Ishikawa (cell line): ENCODE measurements at regions not wholly inside any gene's neighbourhood (a gene's known extent, or its start where the extent isn't known, plus 50 kb on each side); places are given as distances from the start of the nearest gene placed in this dataset.

Source experiments
- CEBPB ChIP-seq: IDR thresholded peaks from 2 replicates; pipeline ENCODE4 v1.6.1; 2012
- CREB1 ChIP-seq: IDR thresholded peaks from 2 replicates; pipeline ENCODE4 v1.6.1; 2012; ENCODE audit warnings: low read depth
- EGR1 ChIP-seq: IDR thresholded peaks from 2 replicates; pipeline ENCODE4 v1.6.1; 2012
- EP300 ChIP-seq: IDR thresholded peaks from 2 replicates; pipeline ENCODE4 v1.6.1; 2012; ENCODE audit warnings: borderline replicate concordance
- FOXM1 ChIP-seq: IDR thresholded peaks from 2 replicates; pipeline ENCODE4 v1.6.1; 2012; ENCODE audit warnings: low read depth, borderline replicate concordance
- MAX ChIP-seq: IDR thresholded peaks from 2 replicates; pipeline ENCODE4 v1.6.1; 2012
- NFIC ChIP-seq: IDR thresholded peaks from 2 replicates; pipeline ENCODE4 v1.6.1; 2012
- RAD21 ChIP-seq: IDR thresholded peaks from 2 replicates; pipeline ENCODE4 v1.6.1; 2012; ENCODE audit warnings: low read depth
- TAF1 ChIP-seq: IDR thresholded peaks from 2 replicates; pipeline ENCODE4 v1.6.1; 2012; ENCODE audit warnings: low read depth, mild to moderate bottlenecking
- TCF12 ChIP-seq: IDR thresholded peaks from 2 replicates; pipeline ENCODE4 v1.6.1; 2012; ENCODE audit warnings: low read depth
- TEAD4 ChIP-seq: IDR thresholded peaks from 2 replicates; pipeline ENCODE4 v1.6.1; 2012
- USF1 ChIP-seq: IDR thresholded peaks from 2 replicates; pipeline ENCODE4 v1.6.1; 2012
- YY1 ChIP-seq: IDR thresholded peaks from 2 replicates; pipeline ENCODE4 v1.6.1; 2012; ENCODE audit warnings: low read depth
- ZBTB7A ChIP-seq: IDR thresholded peaks from 2 replicates; pipeline ENCODE4 v1.6.1; 2012; ENCODE audit warnings: low read depth
- TF ChIP-seq, protein P1 (sequence below): IDR thresholded peaks from 2 replicates; pipeline ENCODE4 v1.6.1; 2012; ENCODE audit warnings: low read depth, mild to moderate bottlenecking

- TF ChIP-seq ZBTB7A: no peak
- TF ChIP-seq NFIC: no peak
- TF ChIP-seq CEBPB: no peak
- no peak for TF ChIP-seq FOXM1
- no peak for TF ChIP-seq TAF1
- TF ChIP-seq, protein P1, sequence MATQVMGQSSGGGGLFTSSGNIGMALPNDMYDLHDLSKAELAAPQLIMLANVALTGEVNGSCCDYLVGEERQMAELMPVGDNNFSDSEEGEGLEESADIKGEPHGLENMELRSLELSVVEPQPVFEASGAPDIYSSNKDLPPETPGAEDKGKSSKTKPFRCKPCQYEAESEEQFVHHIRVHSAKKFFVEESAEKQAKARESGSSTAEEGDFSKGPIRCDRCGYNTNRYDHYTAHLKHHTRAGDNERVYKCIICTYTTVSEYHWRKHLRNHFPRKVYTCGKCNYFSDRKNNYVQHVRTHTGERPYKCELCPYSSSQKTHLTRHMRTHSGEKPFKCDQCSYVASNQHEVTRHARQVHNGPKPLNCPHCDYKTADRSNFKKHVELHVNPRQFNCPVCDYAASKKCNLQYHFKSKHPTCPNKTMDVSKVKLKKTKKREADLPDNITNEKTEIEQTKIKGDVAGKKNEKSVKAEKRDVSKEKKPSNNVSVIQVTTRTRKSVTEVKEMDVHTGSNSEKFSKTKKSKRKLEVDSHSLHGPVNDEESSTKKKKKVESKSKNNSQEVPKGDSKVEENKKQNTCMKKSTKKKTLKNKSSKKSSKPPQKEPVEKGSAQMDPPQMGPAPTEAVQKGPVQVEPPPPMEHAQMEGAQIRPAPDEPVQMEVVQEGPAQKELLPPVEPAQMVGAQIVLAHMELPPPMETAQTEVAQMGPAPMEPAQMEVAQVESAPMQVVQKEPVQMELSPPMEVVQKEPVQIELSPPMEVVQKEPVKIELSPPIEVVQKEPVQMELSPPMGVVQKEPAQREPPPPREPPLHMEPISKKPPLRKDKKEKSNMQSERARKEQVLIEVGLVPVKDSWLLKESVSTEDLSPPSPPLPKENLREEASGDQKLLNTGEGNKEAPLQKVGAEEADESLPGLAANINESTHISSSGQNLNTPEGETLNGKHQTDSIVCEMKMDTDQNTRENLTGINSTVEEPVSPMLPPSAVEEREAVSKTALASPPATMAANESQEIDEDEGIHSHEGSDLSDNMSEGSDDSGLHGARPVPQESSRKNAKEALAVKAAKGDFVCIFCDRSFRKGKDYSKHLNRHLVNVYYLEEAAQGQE: no peak
- no peak for TF ChIP-seq RAD21
- no peak for TF ChIP-seq EGR1
- TF ChIP-seq CREB1: no peak
These were observed 57.5 kb downstream of the EPRS1 start for GRCh38 chr1:219988818-219989217.

DNA sequence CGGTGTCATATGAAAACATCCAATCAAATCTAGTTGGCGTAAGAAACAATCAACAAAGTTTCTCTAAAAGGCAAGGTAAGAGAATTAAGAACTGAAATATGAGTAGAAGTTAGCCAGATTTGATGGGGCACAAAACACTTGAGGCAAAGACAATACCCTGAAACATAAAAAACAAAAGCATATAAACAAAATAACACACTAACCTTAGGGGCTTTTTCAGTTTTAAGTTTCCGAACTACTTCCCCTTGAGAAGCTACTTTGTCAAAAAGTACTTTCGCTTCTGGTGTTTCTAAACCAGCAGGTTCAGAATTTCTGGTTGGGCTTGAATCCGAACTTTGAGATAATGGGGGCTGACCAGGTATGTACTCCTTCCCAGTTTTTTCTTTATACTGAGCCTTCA is 57.9 kb downstream of the EPRS1 start:
- no peak for TF ChIP-seq CREB1
- TF ChIP-seq TEAD4: no peak

DNA sequence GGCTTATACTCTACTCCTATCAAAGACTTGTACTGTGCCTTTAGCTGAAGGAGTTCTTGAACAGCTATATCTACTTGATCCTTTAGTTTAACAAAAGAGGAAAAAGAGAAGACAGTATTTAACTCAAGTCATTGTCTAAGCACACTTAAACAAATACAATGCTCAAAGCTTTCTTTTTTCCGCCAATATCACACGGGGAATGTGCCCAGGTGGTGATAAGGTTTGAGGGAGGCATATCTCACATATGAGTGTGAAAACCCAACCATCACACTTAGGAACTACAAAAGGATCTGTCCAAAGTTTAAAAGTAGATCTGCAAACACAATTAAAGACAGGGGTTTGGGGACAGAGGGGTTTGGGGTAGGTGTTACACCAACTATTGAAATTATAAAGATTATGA is 59.0 kb upstream of the SLC30A10 start:
- TF ChIP-seq CEBPB: no peak

- TF ChIP-seq TAF1: no peak
- TF ChIP-seq EP300: no peak
- no peak for TF ChIP-seq RAD21
- TF ChIP-seq TEAD4: no peak
- no peak for TF ChIP-seq USF1
- TF ChIP-seq FOXM1: no peak
- no peak for TF ChIP-seq NFIC
- TF ChIP-seq ZBTB7A: no peak
- no peak for TF ChIP-seq CREB1
- no peak for TF ChIP-seq CEBPB
- TF ChIP-seq EGR1: no peak
- no peak for TF ChIP-seq MAX
- TF ChIP-seq, protein P1: no peak
- TF ChIP-seq TCF12: no peak
- no peak for TF ChIP-seq YY1
These were observed 56.8 kb upstream of the SLC30A10 start for GRCh38 chr1:219985169-219985568.
